Dendritic cell treated with granulocyte-macrophage colony-stimulating factor and Interleukin-4, amounts not matched to agents 40 ng/mL and 50 ng/mL, for 4 days (primary cell): ENCODE measurements at regions not wholly inside any gene's neighbourhood (a gene's known extent, or its start where the extent isn't known, plus 50 kb on each side); places are given as distances from the start of the nearest gene placed in this dataset.

Experiments
- H3K27ac Mint-ChIP-seq: one replicate; pipeline ENCODE4 v1.8.0; 2022; ENCODE audit warnings: mild to moderate bottlenecking, mixed read lengths
- H3K27me3 Mint-ChIP-seq: one replicate; pipeline ENCODE4 v1.8.0; 2022; ENCODE audit warnings: mild to moderate bottlenecking, mixed read lengths
- H3K36me3 Mint-ChIP-seq: one replicate; pipeline ENCODE4 v1.8.0; 2022; ENCODE audit warnings: low read depth, mixed read lengths
- H3K4me1 Mint-ChIP-seq: one replicate; pipeline ENCODE4 v1.8.0; 2022; ENCODE audit warnings: low read depth, mixed read lengths
- H3K4me3 Mint-ChIP-seq: one replicate; pipeline ENCODE4 v1.8.0; 2022; ENCODE audit warnings: mild to moderate bottlenecking, moderate library complexity, mixed read lengths
- H3K9me3 Mint-ChIP-seq: one replicate; pipeline ENCODE4 v1.8.0; 2022; ENCODE audit warnings: mixed read lengths
- intact Hi-C: fragments of 100-400 bp; cut with micrococcal nuclease; formaldehyde crosslinking; loops from one replicate; pipeline ENCODE4 v1.15.0; 2022

GRCh38 chr11:29026286-29026685, 918.1 kb downstream of the METTL15 start:
- intact Hi-C loops: no loop called here
- Mint-ChIP-seq H3K36me3 (no peaks in the 10 kb centered on the region), H3K4me1 (no peaks in the 10 kb centered on the region), H3K27me3 (no peaks in the 10 kb centered on the region), H3K4me3 (no peak overlapping the region), H3K9me3 (peaks cover 46% of the 10 kb centered on the region), H3K27ac (no peak overlapping the region)

GRCh38 chr11:29025001-29025400, 916.8 kb downstream of the METTL15 start:
- Mint-ChIP-seq H3K4me1 (no peaks in the 10 kb centered on the region), H3K4me3 (no peak overlapping the region), H3K27me3 (no peaks in the 10 kb centered on the region), H3K36me3 (no peaks in the 10 kb centered on the region), H3K27ac (no peak overlapping the region), H3K9me3 (peaks cover 46% of the 10 kb centered on the region)
- intact Hi-C loops: no loop called here

- Mint-ChIP-seq H3K36me3 (no peaks in the 10 kb centered on the region), H3K4me3 (no peak overlapping the region), H3K9me3 (peaks cover 43% of the 10 kb centered on the region), H3K4me1 (no peaks in the 10 kb centered on the region), H3K27me3 (no peaks in the 10 kb centered on the region), H3K27ac (no peak overlapping the region)
- intact Hi-C loops: no loop called here
These were observed 916.2 kb downstream of the METTL15 start for GRCh38 chr11:29024386-29024785.

GRCh38 chr11:29023761-29024160, 915.6 kb downstream of the METTL15 start:
- no peak overlapping the region for H3K4me3 Mint-ChIP-seq
- H3K4me1 Mint-ChIP-seq: no peaks in the 10 kb centered on the region
- intact Hi-C loops: no loop called here
- no peak overlapping the region for H3K27ac Mint-ChIP-seq
- no peaks in the 10 kb centered on the region for H3K36me3 Mint-ChIP-seq
- H3K9me3 Mint-ChIP-seq: peaks cover 37% of the 10 kb centered on the region
- no peaks in the 10 kb centered on the region for H3K27me3 Mint-ChIP-seq

- no peak overlapping the region for H3K4me3 Mint-ChIP-seq
- intact Hi-C loops: no loop called here
- H3K27me3 Mint-ChIP-seq: no peaks in the 10 kb centered on the region
- H3K9me3 Mint-ChIP-seq: peaks cover 27% of the 10 kb centered on the region
- H3K4me1 Mint-ChIP-seq: no peaks in the 10 kb centered on the region
- no peaks in the 10 kb centered on the region for H3K36me3 Mint-ChIP-seq
- H3K27ac Mint-ChIP-seq: no peak overlapping the region
These were observed 914.5 kb downstream of the METTL15 start for GRCh38 chr11:29022676-29023075.

GRCh38 chr11:29019960-29020683, 911.9 kb downstream of the METTL15 start:
- intact Hi-C loops: no loop called here
- Mint-ChIP-seq H3K27ac (no peak overlapping the region), H3K4me3 (no peak overlapping the region), H3K36me3 (no peaks in the 10 kb centered on the region), H3K9me3 (peaks cover 5% of the 10 kb centered on the region), H3K27me3 (no peaks in the 10 kb centered on the region), H3K4me1 (no peaks in the 10 kb centered on the region)

- no peaks in the 10 kb centered on the region for H3K4me1 Mint-ChIP-seq
These were observed 910.4 kb downstream of the METTL15 start for GRCh38 chr11:29018631-29019030.

GRCh38 chr11:29017941-29018340, 909.8 kb downstream of the METTL15 start:
- Mint-ChIP-seq H3K36me3 (no peaks in the 10 kb centered on the region), H3K27me3 (no peaks in the 10 kb centered on the region), H3K27ac (no peak overlapping the region), H3K9me3 (no peaks in the 10 kb centered on the region), H3K4me1 (no peaks in the 10 kb centered on the region), H3K4me3 (no peak overlapping the region)
- intact Hi-C loops: no loop called here

More at GRCh38 chr11:29018631-29019030, 910.4 kb downstream of the METTL15 start:
- Mint-ChIP-seq H3K27ac (no peak overlapping the region), H3K4me3 (no peak overlapping the region), H3K9me3 (no peaks in the 10 kb centered on the region), H3K27me3 (no peaks in the 10 kb centered on the region), H3K36me3 (no peaks in the 10 kb centered on the region)
- intact Hi-C loops: no loop called here

GRCh38 chr11:29012507-29012906, 904.3 kb downstream of the METTL15 start:
- Mint-ChIP-seq H3K27ac (no peak overlapping the region), H3K9me3 (no peaks in the 10 kb centered on the region), H3K4me3 (no peak overlapping the region), H3K36me3 (no peaks in the 10 kb centered on the region), H3K4me1 (no peaks in the 10 kb centered on the region), H3K27me3 (no peaks in the 10 kb centered on the region)
- intact Hi-C loops: no loop called here

- no peak overlapping the region for H3K4me3 Mint-ChIP-seq
- no peaks in the 10 kb centered on the region for H3K36me3 Mint-ChIP-seq
- H3K27me3 Mint-ChIP-seq: no peaks in the 10 kb centered on the region
- H3K4me1 Mint-ChIP-seq: no peaks in the 10 kb centered on the region
- peaks cover 12% of the 10 kb centered on the region for H3K9me3 Mint-ChIP-seq
- intact Hi-C loops: no loop called here
- no peak overlapping the region for H3K27ac Mint-ChIP-seq
These were observed 901.2 kb downstream of the METTL15 start for GRCh38 chr11:29009426-29009825.

- H3K27me3 Mint-ChIP-seq: no peaks in the 10 kb centered on the region
- H3K9me3 Mint-ChIP-seq: peaks cover 12% of the 10 kb centered on the region
- H3K27ac Mint-ChIP-seq: no peak overlapping the region
- H3K36me3 Mint-ChIP-seq: no peaks in the 10 kb centered on the region
- no peak overlapping the region for H3K4me3 Mint-ChIP-seq
- no peaks in the 10 kb centered on the region for H3K4me1 Mint-ChIP-seq
- intact Hi-C loops: no loop called here
These were observed 900.3 kb downstream of the METTL15 start for GRCh38 chr11:29008481-29008880.

GRCh38 chr11:29006668-29007067, 898.5 kb downstream of the METTL15 start:
- H3K27me3 Mint-ChIP-seq: no peaks in the 10 kb centered on the region
- peaks cover 12% of the 10 kb centered on the region for H3K9me3 Mint-ChIP-seq
- H3K4me3 Mint-ChIP-seq: no peak overlapping the region
- no peaks in the 10 kb centered on the region for H3K4me1 Mint-ChIP-seq
- intact Hi-C loops: no loop called here
- no peaks in the 10 kb centered on the region for H3K36me3 Mint-ChIP-seq
- H3K27ac Mint-ChIP-seq: no peak overlapping the region

- H3K36me3 Mint-ChIP-seq: no peaks in the 10 kb centered on the region
- intact Hi-C loops: no loop called here
- H3K9me3 Mint-ChIP-seq: peaks cover 12% of the 10 kb centered on the region
- H3K27ac Mint-ChIP-seq: no peak overlapping the region
- no peaks in the 10 kb centered on the region for H3K27me3 Mint-ChIP-seq
- no peak overlapping the region for H3K4me3 Mint-ChIP-seq
- H3K4me1 Mint-ChIP-seq: no peaks in the 10 kb centered on the region
These were observed 897.3 kb downstream of the METTL15 start for GRCh38 chr11:29005401-29005980.

GRCh38 chr11:29002816-29003215, 894.6 kb downstream of the METTL15 start:
- Mint-ChIP-seq H3K9me3 (peaks cover 12% of the 10 kb centered on the region), H3K27ac (no peak overlapping the region), H3K4me3 (no peak overlapping the region), H3K36me3 (no peaks in the 10 kb centered on the region), H3K27me3 (no peaks in the 10 kb centered on the region), H3K4me1 (no peaks in the 10 kb centered on the region)
- intact Hi-C loops: no loop called here

GRCh38 chr11:28999620-29000019, 891.4 kb downstream of the METTL15 start:
- H3K36me3 Mint-ChIP-seq: no peaks in the 10 kb centered on the region
- no peaks in the 10 kb centered on the region for H3K27me3 Mint-ChIP-seq

More at GRCh38 chr11:28999620-29000019, 891.4 kb downstream of the METTL15 start:
- Mint-ChIP-seq H3K9me3 (peaks cover 6% of the 10 kb centered on the region), H3K4me1 (no peaks in the 10 kb centered on the region), H3K27ac (no peak overlapping the region), H3K4me3 (no peak overlapping the region)
- intact Hi-C loops: no loop called here
